Breast epithelium (tissue), 3 donors: ENCODE measurements at regions not wholly inside any gene's neighbourhood (a gene's known extent, or its start where the extent isn't known, plus 50 kb on each side); places are given as distances from the start of the nearest gene placed in this dataset.

Experiments used
- POLR2AphosphoS5 ChIP-seq, 3 donors: sonication (generic); formaldehyde crosslinking; IDR thresholded peaks; one replicate each; pipeline ENCODE4 v1.6.1; 2017; ENCODE audit warnings: antibody characterized with exemption in 3 of 3
- TF ChIP-seq, protein P1 (sequence below), 3 donors: fragments of 450-650 bp; IDR thresholded peaks; one replicate each; pipeline ENCODE4 v1.5.1; 2016 to 2017; ENCODE audit warnings: antibody characterized with exemption in 3 of 3, mild to moderate bottlenecking in 3 of 3, moderate library complexity in 3 of 3

DNA sequence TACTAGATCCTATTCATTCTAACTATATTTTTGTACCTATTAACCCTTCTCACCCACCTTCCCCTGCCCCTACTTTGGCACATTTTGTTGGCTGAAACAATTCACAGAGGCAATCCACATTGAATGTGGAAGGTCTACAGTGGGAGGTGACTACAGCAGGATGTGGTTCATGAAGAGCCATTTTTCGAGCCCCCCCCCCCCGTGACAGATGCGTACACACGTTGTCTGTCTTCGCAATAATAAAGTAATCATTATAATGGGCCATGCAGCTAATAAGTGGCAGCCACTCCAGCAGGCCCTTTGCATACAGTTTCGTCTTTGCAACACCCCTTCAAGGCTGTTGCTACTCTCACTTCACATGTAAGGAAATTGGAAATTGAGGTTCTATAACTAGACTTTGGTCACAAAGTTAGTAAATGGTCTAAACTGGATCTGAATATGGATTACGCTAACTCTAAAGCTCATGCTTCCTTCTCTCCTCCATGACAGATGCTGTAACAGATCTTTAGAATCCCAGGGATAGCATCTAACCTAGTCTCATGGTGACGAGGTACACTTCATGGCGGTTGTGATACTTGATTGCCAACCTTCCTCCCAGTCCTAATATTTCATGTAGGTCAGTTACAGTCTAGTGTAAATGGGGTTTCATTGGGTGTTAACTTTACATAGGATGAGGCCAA lies 176.8 kb downstream of the MYCN start:
- TF ChIP-seq, protein P1, sequence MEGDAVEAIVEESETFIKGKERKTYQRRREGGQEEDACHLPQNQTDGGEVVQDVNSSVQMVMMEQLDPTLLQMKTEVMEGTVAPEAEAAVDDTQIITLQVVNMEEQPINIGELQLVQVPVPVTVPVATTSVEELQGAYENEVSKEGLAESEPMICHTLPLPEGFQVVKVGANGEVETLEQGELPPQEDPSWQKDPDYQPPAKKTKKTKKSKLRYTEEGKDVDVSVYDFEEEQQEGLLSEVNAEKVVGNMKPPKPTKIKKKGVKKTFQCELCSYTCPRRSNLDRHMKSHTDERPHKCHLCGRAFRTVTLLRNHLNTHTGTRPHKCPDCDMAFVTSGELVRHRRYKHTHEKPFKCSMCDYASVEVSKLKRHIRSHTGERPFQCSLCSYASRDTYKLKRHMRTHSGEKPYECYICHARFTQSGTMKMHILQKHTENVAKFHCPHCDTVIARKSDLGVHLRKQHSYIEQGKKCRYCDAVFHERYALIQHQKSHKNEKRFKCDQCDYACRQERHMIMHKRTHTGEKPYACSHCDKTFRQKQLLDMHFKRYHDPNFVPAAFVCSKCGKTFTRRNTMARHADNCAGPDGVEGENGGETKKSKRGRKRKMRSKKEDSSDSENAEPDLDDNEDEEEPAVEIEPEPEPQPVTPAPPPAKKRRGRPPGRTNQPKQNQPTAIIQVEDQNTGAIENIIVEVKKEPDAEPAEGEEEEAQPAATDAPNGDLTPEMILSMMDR (IDR thresholded peaks at IDR 0.05): no peak
- TF ChIP-seq POLR2AphosphoS5 (IDR thresholded peaks at IDR 0.05): no peak
